H1 (cell line): ENCODE measurements at regions not wholly inside any gene's neighbourhood (a gene's known extent, or its start where the extent isn't known, plus 50 kb on each side); places are given as distances from the start of the nearest gene placed in this dataset.

ENCODE experiments used
- TAF1 ChIP-seq: IDR thresholded peaks from 2 replicates; pipeline ENCODE4 v1.6.1; 2011; ENCODE audit warnings: mild to moderate bottlenecking, low read depth, low read length
- TF ChIP-seq, protein P1 (sequence below): fragments of 300-600 bp; sonication (generic); IDR thresholded peaks from 2 replicates; pipeline ENCODE4 v1.7.1; 2012; ENCODE audit warnings: low read length, moderate library complexity, mild to moderate bottlenecking, inconsistent platforms; ENCODE audit not compliant: insufficient replicate concordance

GRCh38 chr16:75781683-75782343, 55.5 kb upstream of the CPHXL start (continued):
- TF ChIP-seq, protein P1, sequence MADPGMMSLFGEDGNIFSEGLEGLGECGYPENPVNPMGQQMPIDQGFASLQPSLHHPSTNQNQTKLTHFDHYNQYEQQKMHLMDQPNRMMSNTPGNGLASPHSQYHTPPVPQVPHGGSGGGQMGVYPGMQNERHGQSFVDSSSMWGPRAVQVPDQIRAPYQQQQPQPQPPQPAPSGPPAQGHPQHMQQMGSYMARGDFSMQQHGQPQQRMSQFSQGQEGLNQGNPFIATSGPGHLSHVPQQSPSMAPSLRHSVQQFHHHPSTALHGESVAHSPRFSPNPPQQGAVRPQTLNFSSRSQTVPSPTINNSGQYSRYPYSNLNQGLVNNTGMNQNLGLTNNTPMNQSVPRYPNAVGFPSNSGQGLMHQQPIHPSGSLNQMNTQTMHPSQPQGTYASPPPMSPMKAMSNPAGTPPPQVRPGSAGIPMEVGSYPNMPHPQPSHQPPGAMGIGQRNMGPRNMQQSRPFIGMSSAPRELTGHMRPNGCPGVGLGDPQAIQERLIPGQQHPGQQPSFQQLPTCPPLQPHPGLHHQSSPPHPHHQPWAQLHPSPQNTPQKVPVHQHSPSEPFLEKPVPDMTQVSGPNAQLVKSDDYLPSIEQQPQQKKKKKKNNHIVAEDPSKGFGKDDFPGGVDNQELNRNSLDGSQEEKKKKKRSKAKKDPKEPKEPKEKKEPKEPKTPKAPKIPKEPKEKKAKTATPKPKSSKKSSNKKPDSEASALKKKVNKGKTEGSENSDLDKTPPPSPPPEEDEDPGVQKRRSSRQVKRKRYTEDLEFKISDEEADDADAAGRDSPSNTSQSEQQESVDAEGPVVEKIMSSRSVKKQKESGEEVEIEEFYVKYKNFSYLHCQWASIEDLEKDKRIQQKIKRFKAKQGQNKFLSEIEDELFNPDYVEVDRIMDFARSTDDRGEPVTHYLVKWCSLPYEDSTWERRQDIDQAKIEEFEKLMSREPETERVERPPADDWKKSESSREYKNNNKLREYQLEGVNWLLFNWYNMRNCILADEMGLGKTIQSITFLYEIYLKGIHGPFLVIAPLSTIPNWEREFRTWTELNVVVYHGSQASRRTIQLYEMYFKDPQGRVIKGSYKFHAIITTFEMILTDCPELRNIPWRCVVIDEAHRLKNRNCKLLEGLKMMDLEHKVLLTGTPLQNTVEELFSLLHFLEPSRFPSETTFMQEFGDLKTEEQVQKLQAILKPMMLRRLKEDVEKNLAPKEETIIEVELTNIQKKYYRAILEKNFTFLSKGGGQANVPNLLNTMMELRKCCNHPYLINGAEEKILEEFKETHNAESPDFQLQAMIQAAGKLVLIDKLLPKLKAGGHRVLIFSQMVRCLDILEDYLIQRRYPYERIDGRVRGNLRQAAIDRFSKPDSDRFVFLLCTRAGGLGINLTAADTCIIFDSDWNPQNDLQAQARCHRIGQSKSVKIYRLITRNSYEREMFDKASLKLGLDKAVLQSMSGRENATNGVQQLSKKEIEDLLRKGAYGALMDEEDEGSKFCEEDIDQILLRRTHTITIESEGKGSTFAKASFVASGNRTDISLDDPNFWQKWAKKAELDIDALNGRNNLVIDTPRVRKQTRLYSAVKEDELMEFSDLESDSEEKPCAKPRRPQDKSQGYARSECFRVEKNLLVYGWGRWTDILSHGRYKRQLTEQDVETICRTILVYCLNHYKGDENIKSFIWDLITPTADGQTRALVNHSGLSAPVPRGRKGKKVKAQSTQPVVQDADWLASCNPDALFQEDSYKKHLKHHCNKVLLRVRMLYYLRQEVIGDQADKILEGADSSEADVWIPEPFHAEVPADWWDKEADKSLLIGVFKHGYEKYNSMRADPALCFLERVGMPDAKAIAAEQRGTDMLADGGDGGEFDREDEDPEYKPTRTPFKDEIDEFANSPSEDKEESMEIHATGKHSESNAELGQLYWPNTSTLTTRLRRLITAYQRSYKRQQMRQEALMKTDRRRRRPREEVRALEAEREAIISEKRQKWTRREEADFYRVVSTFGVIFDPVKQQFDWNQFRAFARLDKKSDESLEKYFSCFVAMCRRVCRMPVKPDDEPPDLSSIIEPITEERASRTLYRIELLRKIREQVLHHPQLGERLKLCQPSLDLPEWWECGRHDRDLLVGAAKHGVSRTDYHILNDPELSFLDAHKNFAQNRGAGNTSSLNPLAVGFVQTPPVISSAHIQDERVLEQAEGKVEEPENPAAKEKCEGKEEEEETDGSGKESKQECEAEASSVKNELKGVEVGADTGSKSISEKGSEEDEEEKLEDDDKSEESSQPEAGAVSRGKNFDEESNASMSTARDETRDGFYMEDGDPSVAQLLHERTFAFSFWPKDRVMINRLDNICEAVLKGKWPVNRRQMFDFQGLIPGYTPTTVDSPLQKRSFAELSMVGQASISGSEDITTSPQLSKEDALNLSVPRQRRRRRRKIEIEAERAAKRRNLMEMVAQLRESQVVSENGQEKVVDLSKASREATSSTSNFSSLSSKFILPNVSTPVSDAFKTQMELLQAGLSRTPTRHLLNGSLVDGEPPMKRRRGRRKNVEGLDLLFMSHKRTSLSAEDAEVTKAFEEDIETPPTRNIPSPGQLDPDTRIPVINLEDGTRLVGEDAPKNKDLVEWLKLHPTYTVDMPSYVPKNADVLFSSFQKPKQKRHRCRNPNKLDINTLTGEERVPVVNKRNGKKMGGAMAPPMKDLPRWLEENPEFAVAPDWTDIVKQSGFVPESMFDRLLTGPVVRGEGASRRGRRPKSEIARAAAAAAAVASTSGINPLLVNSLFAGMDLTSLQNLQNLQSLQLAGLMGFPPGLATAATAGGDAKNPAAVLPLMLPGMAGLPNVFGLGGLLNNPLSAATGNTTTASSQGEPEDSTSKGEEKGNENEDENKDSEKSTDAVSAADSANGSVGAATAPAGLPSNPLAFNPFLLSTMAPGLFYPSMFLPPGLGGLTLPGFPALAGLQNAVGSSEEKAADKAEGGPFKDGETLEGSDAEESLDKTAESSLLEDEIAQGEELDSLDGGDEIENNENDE, result no peak
- no peak for TF ChIP-seq TAF1
